Adrenal gland (tissue), 5 donors: ENCODE measurements at regions not wholly inside any gene's neighbourhood (a gene's known extent, or its start where the extent isn't known, plus 50 kb on each side); places are given as distances from the start of the nearest gene placed in this dataset.

Experiments used
- POLR2A ChIP-seq, 2 donors: fragments of 450-650 bp; IDR thresholded peaks; one replicate each; pipeline ENCODE4 v1.6.1; 2017; ENCODE audit warnings: antibody characterized with exemption in 2 of 2, mild to moderate bottlenecking in 2 of 2, moderate library complexity in 1 of 2
- TF ChIP-seq, protein P1 (sequence below), 6 experiments: fragments of 450-650 bp in 4 of 6; fragments of 200-600 bp in 2 of 6; sonication (generic) in 1 of 6; IDR thresholded peaks; 1 replicate in 5 of 6; 2 replicates in 1 of 6; pipeline versions ENCODE4 v1.5.1 to v1.8.0; 2016 to 2021; ENCODE audit warnings: antibody characterized with exemption in 6 of 6, mild to moderate bottlenecking in 2 of 6, moderate library complexity in 1 of 6
- donor health status: DM: no; HTN: no; CAD: no.

DNA sequence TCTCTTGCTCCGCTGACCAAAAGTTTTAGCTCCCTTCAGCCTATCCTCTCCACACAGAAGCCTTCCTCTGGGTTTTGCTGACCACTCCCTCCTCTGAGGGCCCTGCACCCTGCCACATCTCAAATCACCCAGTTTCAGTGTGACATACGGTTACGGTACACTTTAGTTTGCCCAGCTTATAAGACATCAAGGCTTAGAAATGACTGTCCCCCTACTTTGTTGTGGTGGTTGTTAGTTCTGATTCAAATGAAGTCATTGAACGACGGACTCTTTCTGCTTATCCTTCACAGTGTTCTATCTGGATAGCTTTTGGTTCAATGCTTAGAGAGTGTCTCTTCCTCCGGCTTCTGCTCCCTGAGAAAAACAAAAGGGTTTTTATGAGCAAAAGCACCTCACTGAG lies 68.0 kb upstream of the NDUFB4 start:
- no peak for TF ChIP-seq POLR2A (IDR thresholded peaks at IDR 0.05)
- TF ChIP-seq, protein P1, sequence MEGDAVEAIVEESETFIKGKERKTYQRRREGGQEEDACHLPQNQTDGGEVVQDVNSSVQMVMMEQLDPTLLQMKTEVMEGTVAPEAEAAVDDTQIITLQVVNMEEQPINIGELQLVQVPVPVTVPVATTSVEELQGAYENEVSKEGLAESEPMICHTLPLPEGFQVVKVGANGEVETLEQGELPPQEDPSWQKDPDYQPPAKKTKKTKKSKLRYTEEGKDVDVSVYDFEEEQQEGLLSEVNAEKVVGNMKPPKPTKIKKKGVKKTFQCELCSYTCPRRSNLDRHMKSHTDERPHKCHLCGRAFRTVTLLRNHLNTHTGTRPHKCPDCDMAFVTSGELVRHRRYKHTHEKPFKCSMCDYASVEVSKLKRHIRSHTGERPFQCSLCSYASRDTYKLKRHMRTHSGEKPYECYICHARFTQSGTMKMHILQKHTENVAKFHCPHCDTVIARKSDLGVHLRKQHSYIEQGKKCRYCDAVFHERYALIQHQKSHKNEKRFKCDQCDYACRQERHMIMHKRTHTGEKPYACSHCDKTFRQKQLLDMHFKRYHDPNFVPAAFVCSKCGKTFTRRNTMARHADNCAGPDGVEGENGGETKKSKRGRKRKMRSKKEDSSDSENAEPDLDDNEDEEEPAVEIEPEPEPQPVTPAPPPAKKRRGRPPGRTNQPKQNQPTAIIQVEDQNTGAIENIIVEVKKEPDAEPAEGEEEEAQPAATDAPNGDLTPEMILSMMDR (IDR thresholded peaks at IDR 0.05), result no peak
